SU-DHL-6 (cell line): ENCODE measurements at regions not wholly inside any gene's neighbourhood (a gene's known extent, or its start where the extent isn't known, plus 50 kb on each side); places are given as distances from the start of the nearest gene placed in this dataset.

Experiments
- H2AFZ ChIP-seq: fragments of 200-600 bp; sonication (generic); 2 replicates; pipeline ENCODE4 v1.6.1; 2014; ENCODE audit warnings: low read depth, mild to moderate bottlenecking, moderate library complexity, mixed read lengths, antibody characterized with exemption, low read length; ENCODE audit not compliant: severe bottlenecking
- H3F3A ChIP-seq: fragments of 200-600 bp; shearing (Covaris generic); 2 replicates; pipeline ENCODE4 v1.6.0; 2016; ENCODE audit warnings: antibody characterized with exemption, mild to moderate bottlenecking; ENCODE audit not compliant: insufficient read depth
- H3K27ac ChIP-seq: fragments of 200-600 bp; sonication (generic); 2 replicates; pipeline ENCODE4 v1.5.1; 2016; ENCODE audit warnings: low read depth, mild to moderate bottlenecking, low read length, moderate library complexity, mixed read lengths
- H3K27me3 ChIP-seq: fragments of 200-600 bp; sonication (generic), shearing (Covaris generic); 2 replicates; pipeline ENCODE4 v1.6.0; 2014; ENCODE audit warnings: mild to moderate bottlenecking, low read length
- H3K36me3 ChIP-seq: fragments of 200-600 bp; sonication (generic); 2 replicates; pipeline ENCODE4 v1.6.1; 2014; ENCODE audit warnings: mild to moderate bottlenecking, low read length, mixed read lengths
- H3K4me2 ChIP-seq: fragments of 300-600, 200-600 bp; shearing (Covaris generic), sonication (generic); 2 replicates; pipeline ENCODE4 v1.6.0; 2014; ENCODE audit warnings: low read length, low read depth, mild to moderate bottlenecking; ENCODE audit not compliant: poor library complexity, severe bottlenecking
- H3K4me3 ChIP-seq: fragments of 200-600 bp; sonication (generic); 2 replicates; pipeline ENCODE4 v1.5.1; 2014; ENCODE audit warnings: antibody characterized with exemption, low read length, mild to moderate bottlenecking, mixed read lengths; ENCODE audit not compliant: insufficient read depth, poor library complexity, severe bottlenecking
- H3K79me2 ChIP-seq: fragments of 200-600 bp; sonication (generic); 2 replicates; pipeline ENCODE4 v1.6.1; 2014; ENCODE audit warnings: mild to moderate bottlenecking, low read length, moderate library complexity; ENCODE audit not compliant: insufficient read depth
- H3K9ac ChIP-seq: fragments of 200-600 bp; sonication (generic); 2 replicates; pipeline ENCODE4 v1.7.0; 2014; ENCODE audit warnings: mild to moderate bottlenecking, low read length
- H3K9me2 ChIP-seq: fragments of 200-600 bp; sonication (generic); replicated peaks from 2 replicates; pipeline ENCODE4 v1.6.1; 2014; ENCODE audit warnings: low read length; ENCODE audit not compliant: insufficient read depth
- H3K9me3 ChIP-seq: fragments of 200-600 bp; sonication (generic); 2 replicates; pipeline ENCODE4 v1.6.1; 2014; ENCODE audit warnings: low read length, mixed read lengths; ENCODE audit not compliant: insufficient read depth
- H4K20me1 ChIP-seq: fragments of 200-600 bp; sonication (generic); 2 replicates; pipeline ENCODE4 v1.6.1; 2014; ENCODE audit warnings: low read depth, mild to moderate bottlenecking, antibody characterized with exemption, low read length, moderate library complexity, mixed read lengths
- EZH2phosphoT487 ChIP-seq: fragments of 200-600 bp; sonication (generic), shearing (Covaris generic); conservative IDR thresholded peaks from 2 replicates; pipeline ENCODE4 v1.6.1; 2018; ENCODE audit warnings: mild to moderate bottlenecking, antibody characterized with exemption, low read length, moderate library complexity, mixed read lengths
- TF ChIP-seq, protein P1 (sequence below): fragments of 200-600 bp; sonication (generic); IDR thresholded peaks from one replicate; pipeline ENCODE4 v1.5.1; 2017; ENCODE audit warnings: antibody characterized with exemption, mild to moderate bottlenecking, low read length, moderate library complexity; ENCODE audit not compliant: insufficient read depth, poor library complexity, severe bottlenecking

DNA sequence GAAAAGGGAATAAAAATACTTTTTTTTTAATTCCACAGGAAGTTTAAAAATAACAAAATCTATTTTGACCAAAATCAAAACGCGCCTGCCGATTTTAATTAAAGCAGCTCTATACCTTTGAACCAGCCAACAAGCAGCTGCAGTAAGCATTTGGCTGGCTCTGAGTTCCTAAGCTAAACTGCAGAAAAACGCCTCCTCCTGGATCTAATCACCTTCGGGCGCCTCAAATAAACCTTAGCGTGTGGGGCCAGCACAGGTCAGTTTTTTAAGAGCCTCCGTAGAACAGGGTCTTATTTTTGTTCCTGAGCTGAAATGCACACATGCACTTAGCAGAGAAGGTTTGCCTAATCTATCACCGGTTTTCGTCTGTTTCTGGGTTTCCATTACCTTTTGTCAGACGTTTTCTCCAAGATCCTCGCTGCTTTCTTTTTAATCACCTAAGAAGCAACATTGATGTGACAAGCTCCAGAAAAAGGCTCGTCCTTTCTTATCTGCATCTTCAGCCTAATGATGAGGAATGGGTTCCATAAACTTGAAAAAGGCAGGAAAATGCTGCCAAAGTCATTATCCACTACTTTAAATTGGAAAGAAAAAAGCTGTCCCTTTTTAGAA is 64.7 kb upstream of the HNRNPA3 start:
- Histone ChIP-seq H2AFZ (no peak overlapping the region), H3K27ac (no peak overlapping the region), H3K4me3 (peak overlapping the region; percentile 63), H3K36me3 (no peaks in the 10 kb centered on the region), H4K20me1 (no peaks in the 10 kb centered on the region), H3K4me2 (peak overlapping the region; percentile 82), H3K79me2 (no peaks in the 10 kb centered on the region), H3K9me3 (no peaks in the 10 kb centered on the region), H3K9ac (no peak overlapping the region), H3K9me2 (no peaks in the 10 kb centered on the region), H3F3A (no peaks in the 10 kb centered on the region; the same call in 1 of the 2 replicates), H3K27me3 (no peaks in the 10 kb centered on the region)
- TF ChIP-seq, protein P1, sequence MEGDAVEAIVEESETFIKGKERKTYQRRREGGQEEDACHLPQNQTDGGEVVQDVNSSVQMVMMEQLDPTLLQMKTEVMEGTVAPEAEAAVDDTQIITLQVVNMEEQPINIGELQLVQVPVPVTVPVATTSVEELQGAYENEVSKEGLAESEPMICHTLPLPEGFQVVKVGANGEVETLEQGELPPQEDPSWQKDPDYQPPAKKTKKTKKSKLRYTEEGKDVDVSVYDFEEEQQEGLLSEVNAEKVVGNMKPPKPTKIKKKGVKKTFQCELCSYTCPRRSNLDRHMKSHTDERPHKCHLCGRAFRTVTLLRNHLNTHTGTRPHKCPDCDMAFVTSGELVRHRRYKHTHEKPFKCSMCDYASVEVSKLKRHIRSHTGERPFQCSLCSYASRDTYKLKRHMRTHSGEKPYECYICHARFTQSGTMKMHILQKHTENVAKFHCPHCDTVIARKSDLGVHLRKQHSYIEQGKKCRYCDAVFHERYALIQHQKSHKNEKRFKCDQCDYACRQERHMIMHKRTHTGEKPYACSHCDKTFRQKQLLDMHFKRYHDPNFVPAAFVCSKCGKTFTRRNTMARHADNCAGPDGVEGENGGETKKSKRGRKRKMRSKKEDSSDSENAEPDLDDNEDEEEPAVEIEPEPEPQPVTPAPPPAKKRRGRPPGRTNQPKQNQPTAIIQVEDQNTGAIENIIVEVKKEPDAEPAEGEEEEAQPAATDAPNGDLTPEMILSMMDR, result no peak
- no peak for TF ChIP-seq EZH2phosphoT487

DNA sequence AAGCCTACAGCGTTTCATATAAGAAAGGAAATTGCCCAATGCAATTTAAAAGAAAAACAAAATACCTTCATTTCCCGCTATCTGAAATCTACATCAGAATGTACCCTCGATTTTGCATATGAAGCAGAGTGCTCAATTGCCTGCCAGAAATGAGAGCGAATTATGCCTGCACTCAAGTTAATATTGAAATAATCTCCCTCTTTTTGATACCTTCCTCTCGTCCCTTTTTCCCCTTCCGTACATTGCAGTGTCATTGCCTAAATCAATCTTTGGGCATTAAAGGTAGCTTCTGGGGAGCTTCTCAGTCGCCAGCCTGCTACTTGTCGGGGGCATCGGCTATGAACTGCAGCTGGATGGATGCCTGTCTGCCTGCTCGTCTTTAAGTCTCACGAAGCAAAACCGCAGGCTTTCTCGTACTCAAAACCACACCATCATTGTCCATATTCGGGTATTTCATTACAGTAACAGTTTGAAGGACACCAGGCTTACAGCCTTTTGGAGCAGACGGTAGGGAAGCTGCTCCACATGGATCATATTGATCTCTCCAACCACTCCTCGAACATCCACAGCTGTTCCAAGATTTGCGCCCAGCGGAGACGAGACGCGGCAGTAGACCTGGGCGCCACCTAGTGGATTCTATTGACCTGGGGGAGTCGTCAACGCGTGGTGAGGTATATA is 64.0 kb upstream of the HNRNPA3 start:
- Histone ChIP-seq H3K9ac (peak overlapping the region; percentile 45), H3K27ac (no peak overlapping the region)
- TF ChIP-seq EZH2phosphoT487, result no peak
- TF ChIP-seq, protein P1, result peak; percentile 87

DNA sequence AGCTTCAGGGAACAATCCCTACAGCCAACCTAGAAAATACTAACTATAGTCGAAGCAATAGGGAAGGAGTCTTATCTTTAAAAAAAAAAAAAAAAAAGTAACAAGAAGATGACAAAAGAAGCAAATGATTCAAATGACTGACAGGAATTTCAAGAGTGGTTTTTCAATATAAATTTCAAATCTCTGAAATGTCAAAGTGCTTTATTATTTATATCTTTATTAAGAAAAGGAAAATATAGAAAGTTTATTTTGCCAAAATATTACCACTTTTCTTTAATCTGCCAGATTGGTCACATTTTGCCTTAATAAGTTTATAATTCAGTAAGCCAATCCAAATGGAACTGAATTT is 63.5 kb upstream of the HNRNPA3 start:
- Histone ChIP-seq H3K9me2 (no peaks in the 10 kb centered on the region), H3K4me2 (peak overlapping the region; percentile 82), H3K9ac (peak overlapping the region; percentile 45), H3K27ac (no peak overlapping the region), H3K79me2 (no peaks in the 10 kb centered on the region), H3F3A (no peaks in the 10 kb centered on the region; the same call in 1 of the 2 replicates), H4K20me1 (no peaks in the 10 kb centered on the region), H3K9me3 (no peaks in the 10 kb centered on the region), H3K36me3 (no peaks in the 10 kb centered on the region), H3K27me3 (no peaks in the 10 kb centered on the region), H2AFZ (no peak overlapping the region), H3K4me3 (peak overlapping the region; percentile 63)
- TF ChIP-seq, protein P1, result no peak
- TF ChIP-seq EZH2phosphoT487, result no peak

More for the DNA sequence above, 64.0 kb upstream of the HNRNPA3 start:
- Histone ChIP-seq H3K27me3 (no peaks in the 10 kb centered on the region), H3K36me3 (no peaks in the 10 kb centered on the region), H3K79me2 (no peaks in the 10 kb centered on the region), H3K9me3 (no peaks in the 10 kb centered on the region), H3K4me3 (peak overlapping the region; percentile 63), H3K9me2 (no peaks in the 10 kb centered on the region), H3K4me2 (peak overlapping the region; percentile 82), H4K20me1 (no peaks in the 10 kb centered on the region), H3F3A (no peaks in the 10 kb centered on the region; the same call in 1 of the 2 replicates), H2AFZ (peak overlapping the region; percentile 75)
